ENCODE measurements at regions not wholly inside any gene's neighbourhood (a gene's known extent, or its start where the extent isn't known, plus 50 kb on each side); places are given as distances from the start of the nearest gene placed in this dataset.

DNA sequence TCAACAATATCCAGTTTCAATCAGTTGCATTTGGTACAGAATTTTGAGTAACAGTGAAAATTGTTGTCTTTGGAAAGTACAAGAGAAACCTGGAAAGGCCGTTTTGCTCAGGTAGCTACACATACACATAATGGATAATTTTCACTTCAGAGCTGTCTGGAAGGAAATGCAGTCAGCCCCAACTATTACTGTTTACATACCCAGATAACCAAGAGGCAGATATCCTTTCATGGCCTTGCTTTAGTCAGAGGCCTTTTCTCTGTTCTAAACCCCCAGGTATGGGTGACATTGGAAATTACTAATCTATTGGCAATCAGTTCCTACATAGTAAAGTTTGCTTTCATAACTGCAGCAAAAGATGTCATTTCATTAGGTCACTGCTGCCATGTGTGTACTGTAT is 244.9 kb upstream of the EMCN start:
- H3K14ac ChIP-seq (ENCODE audit: low read length): no peak overlapping the region
- no peaks in the 10 kb centered on the region for H3K79me1 ChIP-seq (ENCODE audit: low read depth, low read length)
- H3K23ac ChIP-seq (ENCODE audit: low read depth, low read length, poor library complexity): no peak overlapping the region
- no peak overlapping the region for H3K4me3 ChIP-seq (ENCODE audit: low read length in 2 of 2)
- DNase-seq (ENCODE audit: low spot score): no peak
- no peak overlapping the region for H3K4ac ChIP-seq (ENCODE audit: low read length)
- no CpG with 5 or more reads among the region's 1 CpG for WGBS, 2 donors (ENCODE audit: extremely low coverage in 2 of 2, insufficient read length in 2 of 2, insufficient replicate concordance in 1 of 2)
- no peak overlapping the region for H3K4me2 ChIP-seq (ENCODE audit: insufficient read depth, low read length, poor library complexity, severe bottlenecking)
- H4K8ac ChIP-seq (ENCODE audit: low read depth, low read length): no peak overlapping the region
- no peak overlapping the region for H2BK120ac ChIP-seq (ENCODE audit: low read depth, low read length)
- H2AFZ ChIP-seq (ENCODE audit: low read length): no peak overlapping the region
- no peaks in the 10 kb centered on the region for H3K27me3 ChIP-seq (ENCODE audit: control insufficient read depth in 3 of 3, insufficient read depth in 3 of 3, low read depth in 1 of 3, low read length in 3 of 3)
- no peak overlapping the region for H3K9ac ChIP-seq (ENCODE audit: low read depth, low read length, poor library complexity)
- H4K91ac ChIP-seq (ENCODE audit: low read depth, low read length, poor library complexity): no peak overlapping the region
- H2BK5ac ChIP-seq (ENCODE audit: low read length): no peak overlapping the region
- H3K18ac ChIP-seq (ENCODE audit: low read length): no peak overlapping the region
- H3K27ac ChIP-seq (replicated peaks; ENCODE audit: low read length): no peak overlapping the region
- H2BK15ac ChIP-seq (ENCODE audit: low read length): no peak overlapping the region
- no peaks in the 10 kb centered on the region for H3K36me3 ChIP-seq (replicated peaks in 1 of 2; ENCODE audit: control insufficient read depth in 2 of 2, insufficient read depth in 2 of 2, low read length in 2 of 2)
- no peak overlapping the region for H2BK12ac ChIP-seq (ENCODE audit: low read length)
- no peak overlapping the region for H2AK5ac ChIP-seq (ENCODE audit: low read depth, low read length)
- H3K9me3 ChIP-seq (replicated peaks in 1 of 2; ENCODE audit: control insufficient read depth in 2 of 2, insufficient read depth in 1 of 2, low read depth in 1 of 2, low read length in 2 of 2): peaks cover 0 to 5% of the 10 kb centered on the region in 2 donors
- H3K4me1 ChIP-seq (ENCODE audit: control insufficient read depth in 2 of 2, insufficient read depth in 1 of 2, low read depth in 1 of 2, low read length in 2 of 2): no peaks in the 10 kb centered on the region

- Histone ChIP-seq H3K27me3 (ENCODE audit: control insufficient read depth in 3 of 3, insufficient read depth in 3 of 3, low read depth in 1 of 3, low read length in 3 of 3) (no peaks in the 10 kb centered on the region), H4K8ac (ENCODE audit: low read depth, low read length) (no peak overlapping the region), H3K9me3 (replicated peaks in 1 of 2; ENCODE audit: control insufficient read depth in 2 of 2, insufficient read depth in 1 of 2, low read depth in 1 of 2, low read length in 2 of 2) (peaks cover 0 to 5% of the 10 kb centered on the region in 2 donors), H2BK15ac (ENCODE audit: low read length) (no peak overlapping the region), H3K14ac (ENCODE audit: low read length) (no peak overlapping the region), H3K9ac (ENCODE audit: low read depth, low read length, poor library complexity) (no peak overlapping the region), H2BK5ac (ENCODE audit: low read length) (no peak overlapping the region), H2BK12ac (ENCODE audit: low read length) (no peak overlapping the region), H3K79me1 (ENCODE audit: low read depth, low read length) (no peaks in the 10 kb centered on the region), H3K18ac (ENCODE audit: low read length) (no peak overlapping the region), H3K4me1 (ENCODE audit: control insufficient read depth in 2 of 2, insufficient read depth in 1 of 2, low read depth in 1 of 2, low read length in 2 of 2) (no peaks in the 10 kb centered on the region), H2AFZ (ENCODE audit: low read length) (no peak overlapping the region), H3K4ac (ENCODE audit: low read length) (no peak overlapping the region), H4K91ac (ENCODE audit: low read depth, low read length, poor library complexity) (no peak overlapping the region), H3K4me3 (ENCODE audit: low read length in 2 of 2) (no peak overlapping the region), H3K23ac (ENCODE audit: low read depth, low read length, poor library complexity) (no peak overlapping the region), H3K36me3 (replicated peaks in 1 of 2; ENCODE audit: control insufficient read depth in 2 of 2, insufficient read depth in 2 of 2, low read length in 2 of 2) (no peaks in the 10 kb centered on the region), H2AK5ac (ENCODE audit: low read depth, low read length) (no peak overlapping the region), H3K4me2 (ENCODE audit: insufficient read depth, low read length, poor library complexity, severe bottlenecking) (no peak overlapping the region), H3K27ac (replicated peaks; ENCODE audit: low read length) (no peak overlapping the region), H2BK120ac (ENCODE audit: low read depth, low read length) (no peak overlapping the region)
- no CpG with 5 or more reads among the region's 1 CpG for WGBS, 2 donors (ENCODE audit: extremely low coverage in 2 of 2, insufficient read length in 2 of 2, insufficient replicate concordance in 1 of 2)
- no peak for DNase-seq (ENCODE audit: low spot score)
Observed at GRCh38 chr4:100754751-100755150, 236.9 kb upstream of the EMCN start.

DNA sequence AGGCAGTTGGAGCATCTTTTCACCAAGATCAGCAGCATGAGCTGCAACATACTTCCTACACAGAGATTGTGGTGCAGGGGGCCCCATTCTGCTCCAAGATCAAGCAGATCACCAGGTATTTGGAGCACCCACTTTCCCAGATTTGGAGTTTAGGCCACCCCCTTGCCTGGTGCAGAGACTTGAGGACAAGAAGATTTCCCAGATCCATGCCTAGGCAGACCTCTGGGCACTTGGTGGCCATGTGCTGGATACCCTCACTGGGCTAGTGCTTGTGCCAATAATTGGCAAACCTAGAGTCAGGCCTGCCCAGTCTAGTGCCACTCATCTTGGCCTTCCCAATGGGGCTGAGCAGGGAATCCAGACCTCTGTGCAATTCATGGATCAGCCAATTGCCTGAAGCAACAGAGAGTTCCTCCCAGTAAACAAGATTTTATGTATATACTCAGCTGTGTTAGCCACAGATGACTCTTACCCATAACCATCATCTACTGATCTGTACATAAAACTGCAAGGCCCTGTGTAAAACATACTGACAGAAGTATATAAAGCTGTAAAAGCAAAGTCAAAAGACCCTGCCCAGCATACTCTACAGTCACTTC is 228.4 kb upstream of the EMCN start:
- H2BK12ac ChIP-seq (ENCODE audit: low read length): no peak overlapping the region
- H3K9ac ChIP-seq (ENCODE audit: low read depth, low read length, poor library complexity): no peak overlapping the region
- no peaks in the 10 kb centered on the region for H3K4me1 ChIP-seq (ENCODE audit: control insufficient read depth in 2 of 2, insufficient read depth in 1 of 2, low read depth in 1 of 2, low read length in 2 of 2)
- H3K36me3 ChIP-seq (replicated peaks in 1 of 2; ENCODE audit: control insufficient read depth in 2 of 2, insufficient read depth in 2 of 2, low read length in 2 of 2): no peaks in the 10 kb centered on the region
- H3K18ac ChIP-seq (ENCODE audit: low read length): no peak overlapping the region
- H3K14ac ChIP-seq (ENCODE audit: low read length): peak overlapping the region; percentile 26
- no peak overlapping the region for H2BK5ac ChIP-seq (ENCODE audit: low read length)
- H3K27me3 ChIP-seq (ENCODE audit: control insufficient read depth in 3 of 3, insufficient read depth in 3 of 3, low read depth in 1 of 3, low read length in 3 of 3): no peaks in the 10 kb centered on the region
- H4K8ac ChIP-seq (ENCODE audit: low read depth, low read length): no peak overlapping the region
- no peak overlapping the region for H4K91ac ChIP-seq (ENCODE audit: low read depth, low read length, poor library complexity)
- H3K27ac ChIP-seq (replicated peaks; ENCODE audit: low read length): no peak overlapping the region
- DNase-seq (ENCODE audit: low spot score): no peak
- no peak overlapping the region for H3K23ac ChIP-seq (ENCODE audit: low read depth, low read length, poor library complexity)
- H2AFZ ChIP-seq (ENCODE audit: low read length): no peak overlapping the region
- H3K9me3 ChIP-seq (replicated peaks in 1 of 2; ENCODE audit: control insufficient read depth in 2 of 2, insufficient read depth in 1 of 2, low read depth in 1 of 2, low read length in 2 of 2): peaks cover 3 to 5% of the 10 kb centered on the region in 2 donors
- no peak overlapping the region for H2BK15ac ChIP-seq (ENCODE audit: low read length)
- H3K79me1 ChIP-seq (ENCODE audit: low read depth, low read length): no peaks in the 10 kb centered on the region
- no peak overlapping the region for H3K4me3 ChIP-seq (ENCODE audit: low read length in 2 of 2)
- H3K4ac ChIP-seq (ENCODE audit: low read length): no peak overlapping the region
- H3K4me2 ChIP-seq (ENCODE audit: insufficient read depth, low read length, poor library complexity, severe bottlenecking): no peak overlapping the region
- no peak overlapping the region for H2BK120ac ChIP-seq (ENCODE audit: low read depth, low read length)
- H2AK5ac ChIP-seq (ENCODE audit: low read depth, low read length): peak overlapping the region; percentile 30

DNA sequence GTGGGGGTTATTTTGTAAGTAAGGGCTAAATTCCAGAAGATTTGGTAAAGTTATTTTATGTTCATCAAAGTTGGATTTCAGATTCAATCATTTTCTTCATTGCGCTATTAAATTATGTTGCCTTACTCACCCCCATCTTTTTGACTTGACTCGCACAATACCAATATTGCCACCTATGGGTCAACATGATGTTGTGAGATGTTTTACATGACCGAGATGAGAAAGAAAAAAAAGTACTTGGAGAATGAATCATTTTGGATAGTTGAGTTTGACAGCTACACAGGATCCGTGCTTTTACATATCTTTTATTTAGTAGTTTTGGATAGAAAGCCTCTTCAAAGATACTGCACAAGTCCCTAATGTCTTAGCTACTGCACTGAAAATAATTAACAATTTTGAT is 224.2 kb upstream of the EMCN start:
- Histone ChIP-seq H3K4me3 (ENCODE audit: low read length in 2 of 2) (no peak overlapping the region), H3K14ac (ENCODE audit: low read length) (no peak overlapping the region), H2BK12ac (ENCODE audit: low read length) (no peak overlapping the region), H4K91ac (ENCODE audit: low read depth, low read length, poor library complexity) (no peak overlapping the region), H2AFZ (ENCODE audit: low read length) (no peak overlapping the region), H2AK5ac (ENCODE audit: low read depth, low read length) (no peak overlapping the region), H3K23ac (ENCODE audit: low read depth, low read length, poor library complexity) (no peak overlapping the region), H3K4me1 (ENCODE audit: control insufficient read depth in 2 of 2, insufficient read depth in 1 of 2, low read depth in 1 of 2, low read length in 2 of 2) (peaks cover 0 to 7% of the 10 kb centered on the region in 2 donors), H3K4ac (ENCODE audit: low read length) (no peak overlapping the region), H3K9me3 (replicated peaks in 1 of 2; ENCODE audit: control insufficient read depth in 2 of 2, insufficient read depth in 1 of 2, low read depth in 1 of 2, low read length in 2 of 2) (peaks cover 0 to 3% of the 10 kb centered on the region in 2 donors), H2BK15ac (ENCODE audit: low read length) (no peak overlapping the region), H2BK5ac (ENCODE audit: low read length) (no peak overlapping the region), H3K27ac (replicated peaks; ENCODE audit: low read length) (no peak overlapping the region), H2BK120ac (ENCODE audit: low read depth, low read length) (no peak overlapping the region), H4K8ac (ENCODE audit: low read depth, low read length) (no peak overlapping the region), H3K9ac (ENCODE audit: low read depth, low read length, poor library complexity) (no peak overlapping the region), H3K79me1 (ENCODE audit: low read depth, low read length) (no peaks in the 10 kb centered on the region), H3K27me3 (ENCODE audit: control insufficient read depth in 3 of 3, insufficient read depth in 3 of 3, low read depth in 1 of 3, low read length in 3 of 3) (no peaks in the 10 kb centered on the region), H3K36me3 (replicated peaks in 1 of 2; ENCODE audit: control insufficient read depth in 2 of 2, insufficient read depth in 2 of 2, low read length in 2 of 2) (no peaks in the 10 kb centered on the region), H3K4me2 (ENCODE audit: insufficient read depth, low read length, poor library complexity, severe bottlenecking) (no peak overlapping the region), H3K18ac (ENCODE audit: low read length) (no peak overlapping the region)
- DNase-seq (ENCODE audit: low spot score): no peak
- no CpG with 5 or more reads among the region's 4 CpGs for WGBS, 2 donors (ENCODE audit: extremely low coverage in 2 of 2, insufficient read length in 2 of 2, insufficient replicate concordance in 1 of 2)
